Fibroblast of the aortic adventitia (primary cell): ENCODE measurements at regions not wholly inside any gene's neighbourhood (a gene's known extent, or its start where the extent isn't known, plus 50 kb on each side); places are given as distances from the start of the nearest gene placed in this dataset.

Experiments used
- DNase-seq: peaks from one replicate; pipeline ENCODE4 v3.0.0-alpha.2; 2010; ENCODE audit warnings: low read depth
- H3K4me3 ChIP-seq: 2 replicates; pipeline ENCODE4 v1.5.1; 2011; ENCODE audit warnings: low read depth, mild to moderate bottlenecking, control low read depth, low read length, moderate library complexity
- TF ChIP-seq, protein P1 (sequence below): IDR thresholded peaks from 2 replicates; pipeline ENCODE4 v1.5.1; 2011; ENCODE audit warnings: mild to moderate bottlenecking, low read length, control low read depth, inconsistent platforms; ENCODE audit not compliant: insufficient read depth

DNA sequence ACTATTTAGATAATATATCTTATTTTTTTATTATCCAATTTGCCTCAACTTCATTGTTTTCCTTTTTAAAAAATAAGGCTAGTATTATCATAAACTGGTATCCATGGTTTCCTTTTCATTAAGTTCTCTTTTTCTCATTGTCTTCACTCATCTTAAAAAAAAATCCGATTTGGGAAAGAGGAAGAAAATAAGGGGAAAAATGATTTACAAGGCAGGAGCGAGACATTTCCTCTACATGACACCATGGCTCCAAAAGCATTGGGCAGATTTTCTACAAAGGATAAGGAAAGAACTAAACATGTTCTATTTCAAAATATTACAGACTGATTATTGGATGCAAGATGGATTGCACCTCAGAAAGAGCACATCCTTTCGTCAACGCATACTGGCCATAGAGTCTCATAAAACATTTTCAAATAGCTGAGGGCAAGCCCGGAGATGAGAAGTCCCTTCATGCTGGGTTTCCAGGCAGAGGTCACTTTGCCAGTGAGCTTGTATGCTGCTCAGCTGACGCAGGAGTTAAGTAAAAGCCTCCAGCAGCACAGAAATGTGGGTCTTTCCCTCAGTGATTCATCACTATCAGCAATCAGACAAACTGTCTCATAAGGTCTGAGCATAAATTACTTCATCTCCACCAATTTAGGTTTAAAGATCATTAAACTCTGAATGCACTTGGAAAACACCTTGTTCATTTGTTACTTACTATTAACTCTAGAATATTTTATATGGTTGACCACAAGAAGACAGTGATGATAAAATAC lies 129.0 kb upstream of the TNFAIP3 start:
- DNase-seq: peak; percentile 70
- no peak overlapping the region for H3K4me3 ChIP-seq
- TF ChIP-seq, protein P1, sequence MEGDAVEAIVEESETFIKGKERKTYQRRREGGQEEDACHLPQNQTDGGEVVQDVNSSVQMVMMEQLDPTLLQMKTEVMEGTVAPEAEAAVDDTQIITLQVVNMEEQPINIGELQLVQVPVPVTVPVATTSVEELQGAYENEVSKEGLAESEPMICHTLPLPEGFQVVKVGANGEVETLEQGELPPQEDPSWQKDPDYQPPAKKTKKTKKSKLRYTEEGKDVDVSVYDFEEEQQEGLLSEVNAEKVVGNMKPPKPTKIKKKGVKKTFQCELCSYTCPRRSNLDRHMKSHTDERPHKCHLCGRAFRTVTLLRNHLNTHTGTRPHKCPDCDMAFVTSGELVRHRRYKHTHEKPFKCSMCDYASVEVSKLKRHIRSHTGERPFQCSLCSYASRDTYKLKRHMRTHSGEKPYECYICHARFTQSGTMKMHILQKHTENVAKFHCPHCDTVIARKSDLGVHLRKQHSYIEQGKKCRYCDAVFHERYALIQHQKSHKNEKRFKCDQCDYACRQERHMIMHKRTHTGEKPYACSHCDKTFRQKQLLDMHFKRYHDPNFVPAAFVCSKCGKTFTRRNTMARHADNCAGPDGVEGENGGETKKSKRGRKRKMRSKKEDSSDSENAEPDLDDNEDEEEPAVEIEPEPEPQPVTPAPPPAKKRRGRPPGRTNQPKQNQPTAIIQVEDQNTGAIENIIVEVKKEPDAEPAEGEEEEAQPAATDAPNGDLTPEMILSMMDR: no peak

DNA sequence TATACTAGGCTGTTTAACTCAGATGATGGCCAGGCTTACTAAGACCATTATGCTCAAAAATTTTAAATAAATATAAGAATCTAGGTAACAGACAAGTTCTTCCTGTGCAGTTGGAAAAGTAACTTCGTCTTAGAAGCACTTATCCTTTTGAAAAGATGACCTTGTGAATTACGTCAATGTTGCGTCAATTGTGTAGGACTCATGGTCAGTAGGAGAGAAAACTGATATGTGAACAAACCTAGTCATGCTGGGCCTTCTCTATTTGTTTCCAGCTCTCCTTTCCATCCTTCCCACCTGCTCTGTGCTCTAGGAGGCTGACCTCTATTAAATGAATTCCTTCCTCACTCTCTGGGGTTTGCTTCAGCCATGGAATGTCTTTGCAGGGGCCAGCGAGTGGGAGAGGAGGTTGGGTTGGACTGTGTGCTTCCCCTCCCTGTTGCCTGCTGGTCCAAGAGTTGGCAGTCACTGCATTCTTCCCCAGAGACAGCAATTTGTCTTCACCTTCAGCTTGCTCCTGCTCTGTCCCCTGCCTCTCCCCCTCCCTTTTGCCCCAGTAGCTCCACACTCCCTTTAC lies 128.0 kb upstream of the TNFAIP3 start:
- TF ChIP-seq, protein P1: no peak
- no peak for DNase-seq
- H3K4me3 ChIP-seq: no peak overlapping the region

DNA sequence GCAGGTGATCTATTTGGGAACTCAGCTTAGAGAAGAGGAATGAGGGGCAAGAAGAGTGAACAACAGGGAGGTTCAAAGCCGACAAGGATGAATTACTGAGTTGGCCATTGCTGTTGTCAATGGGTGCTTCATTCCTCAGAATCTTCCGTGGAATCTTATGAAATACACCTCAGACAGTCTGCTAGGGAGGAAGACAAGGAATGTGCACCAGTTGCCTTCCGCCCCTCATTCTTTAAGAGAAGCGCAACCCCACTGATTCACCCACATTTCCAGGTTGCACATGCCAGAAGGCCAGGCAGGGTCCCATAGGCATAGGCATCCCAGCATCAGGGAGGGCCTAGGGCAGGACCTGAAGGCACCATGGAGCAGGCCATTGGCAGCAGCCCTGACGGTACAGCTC lies 127.5 kb upstream of the TNFAIP3 start:
- no peak for DNase-seq
- TF ChIP-seq, protein P1: no peak
- H3K4me3 ChIP-seq: no peak overlapping the region

DNA sequence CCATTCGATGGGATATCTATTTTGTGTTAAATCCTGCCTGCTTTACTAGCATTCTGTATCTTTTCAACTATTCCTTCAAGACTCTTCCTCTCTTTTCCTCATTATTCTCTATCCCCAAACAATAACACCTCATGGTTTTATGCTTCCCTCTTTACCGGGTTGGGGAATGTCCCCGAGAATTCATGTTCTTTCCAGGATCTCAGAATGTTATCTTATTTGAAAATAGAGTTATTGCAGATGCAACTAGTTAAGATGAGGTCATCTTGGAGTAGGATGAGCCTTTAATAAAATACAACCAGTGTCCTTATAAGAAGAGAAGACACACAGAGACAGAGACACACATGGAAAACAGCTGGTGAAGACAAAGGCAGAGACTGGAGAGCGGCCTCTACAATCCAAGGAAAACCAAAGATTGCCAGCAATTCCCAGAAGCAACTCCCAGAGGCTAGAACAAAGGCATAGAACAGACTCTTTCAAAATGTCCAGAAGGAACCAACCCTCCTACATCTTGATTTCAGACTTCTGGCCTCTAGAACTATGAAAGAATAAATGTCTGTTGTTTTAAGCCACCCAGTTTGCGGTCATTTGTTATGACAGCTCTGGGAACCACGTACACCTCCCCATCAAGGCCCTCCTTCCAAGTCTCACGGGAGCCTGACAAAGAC lies 126.8 kb upstream of the TNFAIP3 start:
- TF ChIP-seq, protein P1: no peak
- no peak overlapping the region for H3K4me3 ChIP-seq
- peak; percentile 53 for DNase-seq

DNA sequence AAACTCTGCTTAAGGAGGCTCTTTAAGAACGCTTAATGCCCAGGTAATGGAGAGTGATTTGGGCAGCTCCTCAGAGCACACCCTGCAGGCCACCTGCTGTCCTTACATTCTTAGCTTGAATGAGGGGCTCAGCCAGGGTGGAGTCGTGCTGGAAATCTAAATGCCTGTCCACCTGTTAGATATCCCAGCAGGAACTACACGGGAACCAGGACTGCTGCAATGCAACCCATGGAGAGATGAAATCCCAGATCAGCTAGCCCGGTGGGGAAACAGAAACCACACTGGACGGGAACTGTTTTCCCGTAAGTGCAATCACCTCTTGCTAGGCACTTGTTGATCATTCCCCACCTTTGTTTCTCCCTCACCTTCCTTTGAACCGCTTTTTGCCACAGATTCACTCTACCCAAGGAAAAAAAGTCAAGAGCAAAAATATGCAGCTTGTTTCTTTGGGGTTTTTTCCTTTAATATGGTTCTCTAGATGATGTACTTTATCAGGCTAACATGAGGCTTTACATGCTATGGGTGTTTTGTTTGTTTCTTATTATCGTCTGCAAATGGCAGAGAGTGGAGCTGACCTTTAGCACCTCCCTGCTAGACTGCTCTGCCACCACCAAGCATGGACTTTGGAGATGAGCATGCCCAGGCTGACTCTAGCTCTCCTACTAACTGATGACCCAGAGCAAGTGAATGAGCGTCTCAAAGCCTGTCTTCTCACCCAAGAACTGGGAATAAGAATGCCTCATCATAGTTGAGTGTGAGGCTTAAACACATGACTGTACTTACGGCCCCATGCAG lies 125.9 kb upstream of the TNFAIP3 start:
- DNase-seq: no peak
- TF ChIP-seq, protein P1: no peak
- no peak overlapping the region for H3K4me3 ChIP-seq

DNA sequence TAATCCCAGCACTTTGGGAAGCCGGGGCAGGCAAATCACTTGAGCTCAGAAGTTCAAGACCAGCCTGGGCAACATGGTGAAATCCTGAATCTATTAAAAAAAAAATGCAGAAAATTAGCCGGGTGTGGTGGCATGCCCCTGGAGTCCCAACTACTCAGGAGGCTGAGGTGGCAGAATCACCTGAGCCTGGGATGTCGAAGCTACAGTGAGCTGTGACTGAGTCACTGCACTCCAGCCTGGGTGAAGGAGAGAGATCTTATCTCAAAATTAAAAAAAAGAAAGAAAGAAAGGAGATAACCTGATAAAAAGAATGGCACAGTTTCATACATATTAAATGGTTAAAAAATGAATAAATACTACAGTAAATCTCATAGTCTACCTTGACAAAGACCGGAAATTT lies 123.6 kb upstream of the TNFAIP3 start:
- TF ChIP-seq, protein P1: no peak
- DNase-seq: no peak
- no peak overlapping the region for H3K4me3 ChIP-seq
